ENCODE measurements at regions not wholly inside any gene's neighbourhood (a gene's known extent, or its start where the extent isn't known, plus 50 kb on each side); places are given as distances from the start of the nearest gene placed in this dataset.
"Not testable (repeated sequence)": the region's sequence is repeated elsewhere in the genome, so short reads cannot be mapped to it uniquely, and the experiment has no call there.

GRCh38 chr7:131786204-131786603 is 229.8 kb upstream of the PODXL start:
- DNase-seq: no peak

- no peak for DNase-seq
Observed at GRCh38 chr7:131778601-131779000, 222.2 kb upstream of the PODXL start.

- no peak for DNase-seq
Observed at GRCh38 chr7:131774419-131775220, 218.2 kb upstream of the PODXL start.

DNA sequence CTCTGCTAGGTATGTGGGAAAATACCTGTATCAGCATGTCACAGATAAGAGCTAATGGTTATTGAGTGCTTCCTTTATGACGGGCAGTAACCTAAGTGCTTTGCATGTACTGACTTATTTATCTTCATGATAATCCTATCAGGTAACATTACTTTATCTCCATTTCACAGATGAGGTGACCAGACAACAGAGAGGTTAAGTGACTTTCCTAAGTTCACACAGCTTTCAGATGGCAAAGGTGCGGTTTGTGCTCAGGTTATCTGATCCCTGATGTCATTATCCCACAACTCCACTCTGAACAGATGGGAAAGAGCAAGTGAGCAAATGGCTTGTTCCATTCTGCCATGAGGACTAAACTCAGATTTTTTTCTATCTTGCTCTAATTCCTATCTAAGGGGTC is 217.0 kb upstream of the PODXL start:
- no peak for DNase-seq

DNA sequence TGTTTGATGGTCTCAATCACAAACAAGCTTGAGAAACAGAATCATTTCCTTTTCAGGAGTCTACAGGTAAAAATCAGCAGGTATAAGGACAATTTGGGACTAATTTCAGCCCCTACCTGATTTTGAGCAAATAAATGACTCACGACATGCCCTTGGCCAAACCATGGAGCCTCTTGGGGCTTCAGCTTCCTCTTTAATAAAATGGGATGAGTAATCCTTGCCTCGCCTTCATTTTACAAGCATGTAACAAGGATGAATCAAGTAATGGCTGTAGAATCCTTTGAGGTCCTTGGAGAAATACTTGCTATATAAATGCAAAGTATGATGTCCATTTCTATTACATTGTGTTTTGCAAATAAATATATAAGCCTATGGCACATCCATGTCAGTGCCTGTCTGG is 212.8 kb upstream of the PODXL start:
- no peak for DNase-seq

DNA sequence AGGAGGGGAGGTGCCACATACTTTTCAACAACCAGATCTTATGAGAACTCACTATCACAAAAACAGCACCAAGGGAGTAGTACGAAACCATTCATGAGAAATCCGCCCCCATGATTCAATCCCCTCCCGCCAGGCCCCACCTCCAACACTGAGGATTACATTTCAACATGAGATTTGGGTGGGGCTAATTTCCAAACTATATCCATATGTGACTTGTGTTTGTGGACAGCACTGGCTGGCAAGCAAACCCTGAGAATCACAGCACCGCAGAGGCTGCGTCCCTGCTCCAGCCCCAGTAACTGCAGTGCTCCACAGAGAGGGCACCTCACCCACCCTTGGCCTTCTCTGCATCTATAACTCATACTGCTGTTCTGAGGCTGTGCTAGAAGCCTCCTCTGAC is 211.2 kb upstream of the PODXL start:
- no peak for DNase-seq

DNA sequence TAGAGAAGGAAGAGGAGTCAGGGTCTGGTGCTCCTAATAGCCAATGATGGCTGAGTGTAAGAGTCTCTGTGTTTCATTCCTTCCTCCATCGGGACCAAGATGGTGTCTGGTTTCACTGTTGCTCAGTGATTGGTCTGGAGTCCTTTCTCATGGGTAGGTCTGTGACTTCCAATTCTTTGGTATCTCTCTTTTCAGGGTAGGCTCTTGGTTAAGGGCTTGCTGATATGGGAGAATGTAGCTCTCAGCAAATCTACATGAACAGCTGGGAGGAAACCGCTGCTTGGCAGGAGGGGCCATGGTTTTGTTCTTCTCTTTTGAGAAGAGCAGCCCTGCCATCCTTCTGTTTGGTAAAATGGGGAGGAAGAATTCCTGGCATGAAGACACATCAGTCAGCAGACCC is 209.1 kb upstream of the PODXL start:
- DNase-seq: no peak

DNA sequence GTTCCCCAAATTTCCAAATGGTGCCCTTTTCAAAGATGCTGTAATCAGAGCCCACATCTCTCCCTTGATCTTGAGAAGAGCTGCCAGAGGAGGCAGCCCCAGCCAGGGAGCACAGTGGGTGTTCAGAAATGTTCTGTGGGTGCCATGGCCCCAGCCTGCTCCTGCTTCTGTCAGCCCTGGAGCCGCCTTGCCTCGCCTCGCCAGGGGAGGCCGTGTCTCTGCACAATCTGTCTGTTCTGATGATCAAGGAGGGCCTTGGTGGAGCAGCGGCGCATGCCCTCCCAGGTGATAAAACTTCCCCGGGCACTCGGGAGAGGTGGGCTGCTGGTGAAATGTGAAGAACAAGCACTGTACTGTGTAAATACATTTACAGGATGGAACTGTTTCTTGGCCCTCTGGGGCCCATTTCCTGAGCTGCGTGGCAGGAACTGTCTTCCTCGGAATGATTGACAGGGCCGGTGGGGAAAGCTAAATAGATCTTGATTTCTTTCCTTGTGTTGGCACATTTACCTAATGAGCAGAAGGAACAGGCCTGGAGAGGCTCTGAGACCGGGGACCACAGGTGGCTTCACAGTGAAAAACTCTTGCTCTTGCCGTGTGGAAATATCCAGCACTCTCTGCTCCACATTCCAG is 207.8 kb upstream of the PODXL start:
- no peak for DNase-seq

GRCh38 chr7:131762753-131763152 is 206.3 kb upstream of the PODXL start:
- no peak for DNase-seq

DNA sequence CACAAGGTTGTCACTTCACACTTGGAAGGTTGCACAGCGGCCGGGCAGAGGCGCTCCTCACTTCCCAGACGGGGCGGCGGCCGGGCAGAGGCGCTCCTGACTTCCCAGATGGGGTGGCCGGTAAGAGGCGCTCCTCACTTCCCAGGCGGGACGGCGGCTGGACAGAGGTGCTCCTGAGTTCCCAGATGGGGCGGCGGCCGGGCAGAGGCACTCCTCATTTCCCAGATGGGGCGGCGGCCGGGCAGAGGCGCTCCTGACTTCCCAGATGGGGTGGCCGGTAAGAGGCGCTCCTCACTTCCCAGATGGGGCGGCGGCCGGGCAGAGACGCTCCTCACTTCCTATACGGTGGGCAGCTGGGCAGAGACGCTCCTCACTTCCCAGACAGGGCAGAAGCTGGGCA is 199.4 kb upstream of the PODXL start:
- DNase-seq: not testable (repeated sequence)

GRCh38 chr7:131753620-131754222 is 197.3 kb upstream of the PODXL start:
- no peak for DNase-seq

GRCh38 chr7:131747658-131748232 is 191.3 kb upstream of the PODXL start:
- no peak for DNase-seq

DNA sequence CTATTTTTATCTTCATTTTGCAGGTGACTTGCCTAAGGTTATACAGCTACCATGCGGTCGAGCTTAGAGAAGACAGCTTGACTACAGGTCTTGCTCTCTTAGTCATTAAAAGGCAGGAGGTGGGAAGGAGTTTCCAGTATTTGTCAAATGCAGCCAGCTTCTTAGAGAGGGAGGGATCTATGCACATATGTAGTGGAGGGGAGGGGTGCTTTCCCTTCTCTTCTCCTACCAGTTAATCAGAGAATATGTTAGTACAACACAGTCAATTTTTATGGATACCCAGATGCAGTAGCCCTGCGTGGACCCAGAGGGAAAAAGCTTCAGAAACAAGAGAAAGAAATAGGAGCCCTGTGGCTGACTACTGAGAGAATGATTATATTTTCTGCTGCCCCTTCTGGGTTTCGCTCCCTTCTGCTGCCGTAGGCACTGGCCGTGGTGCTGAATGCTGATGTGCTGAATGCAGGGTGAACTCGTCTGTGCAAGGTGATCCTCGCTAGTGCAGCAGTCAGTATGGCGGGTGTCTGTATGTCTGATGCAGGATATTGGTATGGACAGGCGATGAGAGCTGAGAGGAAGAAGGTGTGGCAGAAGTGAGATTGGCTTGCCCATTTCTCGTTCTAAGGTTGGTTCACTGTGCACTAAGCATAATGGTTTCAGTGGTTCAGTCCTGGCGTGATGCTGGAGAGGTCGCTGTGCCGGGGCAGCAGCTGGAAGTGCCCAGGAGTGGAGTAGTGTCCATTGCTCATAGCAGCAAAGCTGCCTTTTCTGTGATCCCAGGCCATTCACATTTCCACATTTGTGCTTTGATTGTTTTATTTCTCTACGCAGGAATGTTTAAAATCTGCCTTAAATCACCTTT is 189.2 kb upstream of the PODXL start:
- DNase-seq: no peak

DNA sequence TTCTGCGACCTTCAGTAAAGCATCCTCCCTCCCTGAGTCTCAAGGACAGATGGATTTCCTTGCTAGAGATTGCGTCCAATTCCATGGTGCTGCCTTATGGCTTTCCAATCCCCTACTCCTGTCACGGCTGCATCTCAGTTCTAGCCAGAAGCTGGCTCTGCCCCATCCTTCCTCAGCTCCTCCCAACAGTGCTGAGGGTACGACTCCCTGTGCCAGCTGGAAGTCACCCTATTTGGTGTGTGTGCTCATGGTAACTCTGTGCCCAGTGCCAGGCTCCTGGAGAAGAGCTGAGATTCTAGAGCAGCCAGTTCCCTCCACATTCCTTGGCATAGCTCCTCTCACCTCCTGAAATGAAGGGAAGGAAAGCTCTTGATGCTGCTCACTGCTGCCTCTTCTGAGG is 185.0 kb upstream of the PODXL start:
- no peak for DNase-seq

DNA sequence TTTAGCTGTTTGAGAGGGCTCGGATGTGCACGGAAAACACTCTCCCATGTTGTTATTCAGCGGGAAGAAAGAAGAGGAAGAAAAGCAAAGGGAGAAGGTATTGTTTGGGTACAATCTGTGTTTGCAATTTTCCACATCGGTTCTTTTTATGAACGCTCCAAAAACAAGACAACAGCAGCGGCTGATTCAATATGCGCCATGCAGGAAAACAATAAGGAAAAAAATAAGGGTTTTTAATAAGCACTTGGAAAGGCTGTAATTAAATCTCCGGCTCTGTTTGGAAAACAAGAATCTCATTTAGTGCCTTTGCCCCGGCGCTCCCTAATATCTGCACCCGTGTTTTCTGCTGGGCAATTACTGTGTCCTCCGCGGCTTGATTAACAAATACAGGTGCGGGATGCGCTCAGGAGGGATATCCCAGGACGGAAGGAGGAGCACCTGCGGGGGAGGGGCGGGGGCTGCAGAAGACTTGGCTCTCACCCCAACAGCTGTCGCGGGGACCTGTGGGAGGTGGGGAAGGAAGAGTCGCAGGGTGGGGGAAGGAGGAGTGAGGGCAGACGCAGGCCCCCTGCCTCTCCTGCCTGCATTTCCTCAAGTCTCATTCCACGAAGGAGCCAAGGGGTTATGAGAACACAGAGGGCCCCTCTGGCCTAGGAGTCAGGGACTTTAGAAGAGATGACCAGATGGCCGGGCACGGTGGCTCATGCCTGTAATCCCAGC is 181.5 kb upstream of the PODXL start:
- DNase-seq: no peak

DNA sequence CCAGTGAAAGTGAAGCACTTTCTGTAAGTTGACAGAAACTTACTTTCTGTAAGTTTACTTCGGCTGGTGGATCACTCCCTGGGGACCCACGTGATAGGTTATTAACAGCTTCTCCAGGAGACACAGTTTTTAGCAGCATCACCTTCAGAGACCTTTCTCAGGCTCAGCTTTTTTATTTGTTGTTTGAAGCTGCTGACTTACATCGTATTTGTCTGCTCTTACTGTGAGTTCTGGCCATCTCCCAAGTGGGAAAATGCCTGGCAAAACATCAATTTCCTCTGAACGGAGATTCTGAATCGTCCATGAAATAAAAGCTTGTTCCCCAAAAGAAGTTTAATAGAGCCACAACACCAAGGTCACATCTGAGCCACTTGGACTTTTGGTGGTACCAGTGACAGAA is 178.7 kb upstream of the PODXL start:
- no peak for DNase-seq

DNA sequence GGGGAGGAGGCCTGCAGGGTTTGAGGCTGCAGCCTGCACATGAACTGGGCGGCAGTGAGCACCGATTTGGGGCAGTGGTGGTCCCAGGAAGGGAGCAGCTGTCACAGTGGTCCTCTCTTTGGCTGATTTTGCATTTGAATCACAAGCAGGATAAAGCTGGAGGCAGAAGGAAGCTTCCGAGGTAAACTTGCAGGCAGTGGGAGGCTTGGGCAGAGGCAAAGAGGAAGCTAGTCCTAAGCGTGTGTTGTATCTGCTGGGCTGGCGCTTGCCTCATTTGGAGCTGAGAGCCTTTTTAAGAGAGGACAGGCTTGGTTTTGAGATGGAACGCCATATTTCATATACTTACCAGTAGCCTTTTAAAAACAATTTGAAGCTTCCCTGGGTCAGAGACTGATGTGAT is 177.2 kb upstream of the PODXL start:
- no peak for DNase-seq

DNA sequence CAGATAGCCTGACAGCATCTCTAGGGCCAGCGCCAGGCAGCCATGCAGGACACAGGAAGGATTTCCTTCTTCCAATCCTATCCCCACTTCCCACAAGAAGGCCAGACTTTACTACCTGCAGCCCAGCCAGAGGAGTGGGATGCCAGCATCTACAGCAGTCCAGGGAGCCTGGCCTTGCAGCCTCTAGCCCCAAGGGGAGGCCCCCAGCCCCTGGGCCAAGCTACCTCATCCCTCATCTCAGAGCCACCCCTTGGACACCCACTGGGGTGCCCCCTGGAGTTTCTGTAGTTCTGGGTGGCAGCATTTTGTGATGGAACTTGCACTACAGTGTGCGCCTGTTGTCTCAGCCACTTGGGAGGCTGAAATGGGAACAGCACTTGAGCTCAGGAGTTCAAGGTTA is 170.8 kb upstream of the PODXL start:
- no peak for DNase-seq

DNA sequence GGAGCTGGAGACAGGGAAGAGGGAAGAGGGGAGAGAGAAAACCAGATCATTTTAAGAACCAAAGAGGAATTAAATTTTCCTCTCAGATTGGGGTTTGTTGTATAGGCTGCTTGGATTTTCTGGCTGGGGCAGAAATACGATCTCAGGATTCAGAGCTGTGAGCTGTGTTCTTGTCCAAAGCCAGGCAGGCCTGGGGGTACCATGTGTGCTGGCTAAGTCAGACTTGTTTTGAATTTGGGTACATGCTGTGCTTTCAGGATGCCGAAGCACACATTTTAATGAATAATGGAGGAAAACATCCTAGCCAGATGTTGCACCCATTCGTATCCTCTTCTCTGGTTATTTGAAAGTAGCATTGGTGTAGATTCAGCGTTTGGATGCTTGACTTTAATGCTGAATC is 170.3 kb upstream of the PODXL start:
- no peak for DNase-seq

GRCh38 chr7:131726031-131726430 is 169.6 kb upstream of the PODXL start:
- DNase-seq: no peak

- DNase-seq: no peak
Observed at GRCh38 chr7:131724776-131725345, 168.4 kb upstream of the PODXL start.

DNA sequence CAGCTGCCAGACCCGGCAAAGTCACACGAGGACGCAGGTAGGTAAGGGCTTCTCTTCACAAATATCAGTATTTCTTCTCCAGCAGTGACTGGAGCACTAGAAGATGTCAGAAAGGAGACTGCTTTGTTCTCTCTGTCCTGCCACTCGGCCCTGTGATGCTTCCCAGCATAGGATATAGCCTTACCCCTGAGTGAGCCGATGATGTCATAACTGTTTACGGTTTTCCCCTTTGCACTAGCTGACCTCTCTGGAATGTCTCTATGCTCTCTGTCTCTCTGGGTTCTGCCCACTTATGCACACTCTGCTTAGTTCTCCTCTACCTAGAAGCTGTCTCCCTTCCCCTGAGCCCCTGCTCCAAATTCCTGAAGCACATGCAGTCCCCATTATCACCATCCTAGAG is 167.5 kb upstream of the PODXL start:
- DNase-seq: no peak
